SK-N-SH (cell line): ENCODE measurements at regions not wholly inside any gene's neighbourhood (a gene's known extent, or its start where the extent isn't known, plus 50 kb on each side); places are given as distances from the start of the nearest gene placed in this dataset.

ENCODE experiments used
- CTCF ChIA-PET: fragments of 300-600, 350-600 bp; formaldehyde crosslinking; extraction: SDS; loops from one replicate; lab custom pipeline; 2021; lab: Yijun Ruan, JAX
- POLR2A ChIA-PET: fragments of 350-600 bp; sonication (Branson Sonifier 250); formaldehyde crosslinking; extraction: SDS; loops from one replicate; lab custom pipeline; 2020; ENCODE audit warnings: antibody characterized with exemption, inconsistent platforms; lab: Yijun Ruan, JAX
- DNase-seq: peaks from one replicate; pipeline ENCODE4 v3.0.0; 2012
- H2AFZ ChIP-seq: fragments of 200-600 bp; sonication (generic); 2 replicates; pipeline ENCODE4 v1.8.1; 2016; ENCODE audit warnings: antibody characterized with exemption, mild to moderate bottlenecking, low read depth
- H3F3A ChIP-seq: fragments of 200-600 bp; sonication (generic); replicated peaks from 2 replicates; pipeline ENCODE3; 2016; ENCODE audit warnings: antibody characterized with exemption, mild to moderate bottlenecking; ENCODE audit not compliant: insufficient read depth
- H3K27ac ChIP-seq, 2 experiments: fragments of 200-500 bp in 1 of 2; fragments of 200-600 bp in 1 of 2; sonication (Bioruptor generic) in 1 of 2; sonication (generic), shearing (Covaris generic) in 1 of 2; 2 replicates each; pipeline versions ENCODE4 v1.5.1 to v1.6.1; 2014 to 2016; ENCODE audit warnings: low read depth in 2 of 2, inconsistent platforms in 1 of 2, low read length in 1 of 2, mild to moderate bottlenecking in 1 of 2, mixed read lengths in 1 of 2
- H3K27me3 ChIP-seq: fragments of 200-600 bp; sonication (generic), shearing (Covaris generic); 2 replicates; pipeline ENCODE4 v1.6.1; 2016; ENCODE audit warnings: mixed run types; ENCODE audit not compliant: insufficient read depth
- H3K36me3 ChIP-seq, 2 experiments: fragments of 200-500 bp in 1 of 2; fragments of 200-600 bp in 1 of 2; sonication (Bioruptor generic) in 1 of 2; sonication (generic) in 1 of 2; replicated peaks in 1 of 2; 2 replicates each; pipeline versions ENCODE3 to v1.5.1; 2014 to 2016; ENCODE audit warnings: low read length in 1 of 2, mild to moderate bottlenecking in 1 of 2; ENCODE audit not compliant: insufficient read depth in 2 of 2, control insufficient read depth in 1 of 2
- H3K4me1 ChIP-seq, 2 experiments: fragments of 200-500 bp in 1 of 2; fragments of 200-600 bp in 1 of 2; sonication (Bioruptor generic) in 1 of 2; sonication (generic), shearing (Covaris generic) in 1 of 2; 2 replicates each; pipeline versions ENCODE4 v1.5.1 to v1.6.1; 2014 to 2016; ENCODE audit warnings: low read depth in 1 of 2, low read length in 1 of 2, mixed run types in 1 of 2; ENCODE audit not compliant: insufficient read depth in 2 of 2, control insufficient read depth in 1 of 2
- H3K4me2 ChIP-seq: fragments of 200-600 bp; sonication (generic), shearing (Covaris generic); 2 replicates; pipeline ENCODE4 v1.6.1; 2017; ENCODE audit warnings: mixed run types
- H3K4me3 ChIP-seq, 2 experiments: fragments of 200-500 bp in 1 of 2; fragments of 200-600 bp in 1 of 2; sonication (Bioruptor generic) in 1 of 2; sonication (generic), shearing (Covaris generic) in 1 of 2; 2 replicates each; pipeline versions ENCODE4 v1.5.1 to v1.8.1; 2014 to 2016; ENCODE audit warnings: low read depth in 2 of 2, inconsistent platforms in 1 of 2, low read length in 1 of 2, mild to moderate bottlenecking in 1 of 2, mixed read lengths in 1 of 2, moderate library complexity in 1 of 2
- H3K79me2 ChIP-seq: fragments of 200-600 bp; sonication (generic); 2 replicates; pipeline ENCODE4 v1.8.1; 2017; ENCODE audit warnings: mild to moderate bottlenecking; ENCODE audit not compliant: insufficient read depth
- H3K9ac ChIP-seq: fragments of 200-600 bp; sonication (generic); 2 replicates; pipeline ENCODE4 v1.6.1; 2017; ENCODE audit warnings: mixed run types
- H3K9me2 ChIP-seq: fragments of 200-600 bp; sonication (generic); 2 replicates; pipeline ENCODE4 v1.6.1; 2017; ENCODE audit warnings: mixed run types
- H3K9me3 ChIP-seq: fragments of 200-600 bp; sonication (generic); 2 replicates; pipeline ENCODE4 v1.6.1; 2017; ENCODE audit warnings: mixed run types, mild to moderate bottlenecking, moderate library complexity
- H4K20me1 ChIP-seq: fragments of 200-600 bp; sonication (generic); 2 replicates; pipeline ENCODE4 v1.6.1; 2017; ENCODE audit warnings: mild to moderate bottlenecking, mixed run types; ENCODE audit not compliant: insufficient read depth
- CHD2 ChIP-seq: fragments of 150-350 bp; IDR thresholded peaks from 2 replicates; pipeline ENCODE4 v1.6.1; 2018; ENCODE audit warnings: low read length; ENCODE audit not compliant: partially characterized antibody
- EP300 ChIP-seq, 2 experiments: IDR thresholded peaks; 2 replicates each; pipeline versions ENCODE4 v1.4.0 to v1.6.1; 2012; ENCODE audit warnings: borderline replicate concordance in 1 of 2, low read depth in 1 of 2, low read length in 1 of 2
- FOSL2 ChIP-seq: IDR thresholded peaks from 2 replicates; pipeline ENCODE4 v1.4.0; 2012; ENCODE audit warnings: low read depth, mild to moderate bottlenecking, moderate library complexity, borderline replicate concordance
- GATA2 ChIP-seq: sonication (generic); formaldehyde crosslinking; IDR thresholded peaks from 2 replicates; pipeline ENCODE4 v1.5.0; 2020; ENCODE audit warnings: mild to moderate bottlenecking, missing genetic modification reagents
- MEF2A ChIP-seq: IDR thresholded peaks from 2 replicates; pipeline ENCODE4 v1.4.0; 2012; ENCODE audit warnings: low read depth, borderline replicate concordance
- RAD21 ChIP-seq: IDR thresholded peaks from 2 replicates; pipeline ENCODE4 v1.6.1; 2012; ENCODE audit warnings: mild to moderate bottlenecking, low read length
- RCOR1 ChIP-seq: fragments of 150-350 bp; IDR thresholded peaks from 2 replicates; pipeline ENCODE4 v1.6.1; 2017; ENCODE audit warnings: antibody characterized with exemption, low read length
- YY1 ChIP-seq: IDR thresholded peaks from 2 replicates; pipeline ENCODE4 v1.4.0; 2012; ENCODE audit warnings: low read depth, mild to moderate bottlenecking
- WGBS: methylation state at CpG from one replicate; pipeline ENCODE4 v1.1.6; 2017; ENCODE audit warnings: low lambda C conversion rate; 5-methylcytosine and 5-hydroxymethylcytosine counted together
- TF ChIP-seq, protein P1 (sequence below): IDR thresholded peaks from 2 replicates; pipeline ENCODE4 v1.4.0; 2012; ENCODE audit warnings: low read depth, borderline replicate concordance
- TF ChIP-seq, protein P2 (sequence below): fragments of 150-350 bp; IDR thresholded peaks from 2 replicates; pipeline ENCODE4 v1.6.1; 2016; ENCODE audit warnings: mild to moderate bottlenecking, low read depth, low read length

DNA sequence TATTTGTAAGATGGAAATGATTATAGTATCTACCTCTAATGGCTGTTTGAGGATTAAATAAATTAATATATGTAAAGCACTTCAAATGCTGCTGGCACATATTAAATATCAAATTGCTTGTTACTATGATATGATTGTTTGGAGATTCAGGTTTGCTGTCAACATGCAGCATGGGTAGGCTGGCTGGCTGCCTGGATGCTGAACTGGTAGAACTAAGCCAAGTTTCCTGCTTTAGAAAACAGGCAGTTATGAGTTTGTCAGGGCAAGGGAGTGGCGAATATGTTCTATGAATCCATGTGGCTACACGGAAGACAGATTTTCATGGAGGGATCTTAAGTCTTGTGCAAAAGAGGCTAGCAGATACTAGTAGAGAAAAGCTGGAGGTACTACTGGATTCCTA, 239.6 kb downstream of the GBA3 start:
- ChIA-PET POLR2A (no interaction called here), CTCF (no interaction called here)
- TF ChIP-seq GATA2 (CRISPR knock-in tag) (no peak), MEF2A (no peak), RAD21 (no peak), YY1 (no peak), EP300 (IDR thresholded peaks at IDR 0.05; ENCODE audit: borderline replicate concordance in 1 of 2, low read depth in 1 of 2, low read length in 1 of 2) (no peak), FOSL2 (no peak), RCOR1 (no peak)
- TF ChIP-seq, protein P1, sequence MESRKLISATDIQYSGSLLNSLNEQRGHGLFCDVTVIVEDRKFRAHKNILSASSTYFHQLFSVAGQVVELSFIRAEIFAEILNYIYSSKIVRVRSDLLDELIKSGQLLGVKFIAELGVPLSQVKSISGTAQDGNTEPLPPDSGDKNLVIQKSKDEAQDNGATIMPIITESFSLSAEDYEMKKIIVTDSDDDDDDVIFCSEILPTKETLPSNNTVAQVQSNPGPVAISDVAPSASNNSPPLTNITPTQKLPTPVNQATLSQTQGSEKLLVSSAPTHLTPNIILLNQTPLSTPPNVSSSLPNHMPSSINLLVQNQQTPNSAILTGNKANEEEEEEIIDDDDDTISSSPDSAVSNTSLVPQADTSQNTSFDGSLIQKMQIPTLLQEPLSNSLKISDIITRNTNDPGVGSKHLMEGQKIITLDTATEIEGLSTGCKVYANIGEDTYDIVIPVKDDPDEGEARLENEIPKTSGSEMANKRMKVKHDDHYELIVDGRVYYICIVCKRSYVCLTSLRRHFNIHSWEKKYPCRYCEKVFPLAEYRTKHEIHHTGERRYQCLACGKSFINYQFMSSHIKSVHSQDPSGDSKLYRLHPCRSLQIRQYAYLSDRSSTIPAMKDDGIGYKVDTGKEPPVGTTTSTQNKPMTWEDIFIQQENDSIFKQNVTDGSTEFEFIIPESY: no peak
- no peak overlapping the region for H3K9ac ChIP-seq
- no peak overlapping the region for H3K4me2 ChIP-seq
- no peaks in the 10 kb centered on the region for H3F3A ChIP-seq
- no peaks in the 10 kb centered on the region for H3K79me2 ChIP-seq
- H3K4me1 ChIP-seq: no peaks in the 10 kb centered on the region
- H3K27me3 ChIP-seq: no peaks in the 10 kb centered on the region
- 20% methylated on average over 2 of the region's 2 CpGs for WGBS
- H3K36me3 ChIP-seq: no peaks in the 10 kb centered on the region
- H3K9me2 ChIP-seq: no peaks in the 10 kb centered on the region
- H3K4me3 ChIP-seq: no peak overlapping the region
- H2AFZ ChIP-seq: no peak overlapping the region
- no peaks in the 10 kb centered on the region for H3K9me3 ChIP-seq
- no peak overlapping the region for H3K27ac ChIP-seq
- DNase-seq: no peak
- no peaks in the 10 kb centered on the region for H4K20me1 ChIP-seq

DNA sequence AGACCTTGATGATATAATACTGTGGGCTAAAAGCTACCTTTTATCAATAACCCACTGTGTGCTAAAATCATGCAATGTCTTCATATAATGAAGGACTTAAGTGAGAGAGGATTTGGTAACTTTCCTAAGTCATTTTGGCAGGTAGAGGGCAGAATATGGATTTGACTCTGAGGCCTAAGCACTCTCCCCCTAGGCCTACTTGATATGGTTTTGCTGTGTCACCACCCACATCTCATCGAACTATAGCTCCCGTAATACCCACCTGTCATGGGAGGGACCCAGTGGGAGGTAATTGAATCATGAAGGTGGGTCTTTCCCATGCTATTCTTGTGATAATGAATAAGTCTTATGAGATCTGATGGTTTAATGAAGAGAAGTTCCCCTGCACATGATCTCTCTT, 229.7 kb downstream of the GBA3 start:
- Histone ChIP-seq H3K4me3 (no peak overlapping the region), H3K36me3 (no peaks in the 10 kb centered on the region), H3K9me2 (no peaks in the 10 kb centered on the region), H2AFZ (no peak overlapping the region), H3K4me1 (no peaks in the 10 kb centered on the region), H3K9me3 (no peaks in the 10 kb centered on the region), H3K79me2 (no peaks in the 10 kb centered on the region), H3F3A (no peaks in the 10 kb centered on the region), H4K20me1 (no peaks in the 10 kb centered on the region), H3K4me2 (no peak overlapping the region), H3K27me3 (no peaks in the 10 kb centered on the region), H3K9ac (no peak overlapping the region), H3K27ac (no peak overlapping the region)
- 49% methylated on average over 2 of the region's 2 CpGs for WGBS
- ChIA-PET POLR2A (no interaction called here), CTCF (interaction anchor here (0.9 kb wide), 1 partner anchor 25 kb away, joined by 3 read pairs; no protein-coding TSS in a partner anchor)
- DNase-seq: no peak
- TF ChIP-seq, protein P2, sequence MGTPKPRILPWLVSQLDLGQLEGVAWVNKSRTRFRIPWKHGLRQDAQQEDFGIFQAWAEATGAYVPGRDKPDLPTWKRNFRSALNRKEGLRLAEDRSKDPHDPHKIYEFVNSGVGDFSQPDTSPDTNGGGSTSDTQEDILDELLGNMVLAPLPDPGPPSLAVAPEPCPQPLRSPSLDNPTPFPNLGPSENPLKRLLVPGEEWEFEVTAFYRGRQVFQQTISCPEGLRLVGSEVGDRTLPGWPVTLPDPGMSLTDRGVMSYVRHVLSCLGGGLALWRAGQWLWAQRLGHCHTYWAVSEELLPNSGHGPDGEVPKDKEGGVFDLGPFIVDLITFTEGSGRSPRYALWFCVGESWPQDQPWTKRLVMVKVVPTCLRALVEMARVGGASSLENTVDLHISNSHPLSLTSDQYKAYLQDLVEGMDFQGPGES: no peak
- no peak for TF ChIP-seq CHD2
